ENCODE measurements at regions not wholly inside any gene's neighbourhood (a gene's known extent, or its start where the extent isn't known, plus 50 kb on each side); places are given as distances from the start of the nearest gene placed in this dataset.

GRCh38 chr5:7186818-7187217 lies 209.1 kb upstream of the ADCY2 start:
- no peaks in the 10 kb centered on the region for H3K36me3 ChIP-seq
- H3K4me1 ChIP-seq: no peaks in the 10 kb centered on the region
- DNase-seq (ENCODE audit: low spot score in 2 of 2): no peak
- TF ChIP-seq CTCF (IDR thresholded peaks at IDR 0.05): no peak
- no peak for TF ChIP-seq EP300 (IDR thresholded peaks at IDR 0.05)
- no peak for TF ChIP-seq POLR2A (IDR thresholded peaks at IDR 0.05)
- no peak for TF ChIP-seq POLR2AphosphoS5 (IDR thresholded peaks at IDR 0.05)
- no peaks in the 10 kb centered on the region for H3K27me3 ChIP-seq
- H3K27ac ChIP-seq: no peak overlapping the region
- 81% methylated on average over 3 of the region's 3 CpGs for WGBS
- no peaks in the 10 kb centered on the region for H3K9me3 ChIP-seq
- no peak overlapping the region for H3K4me3 ChIP-seq

GRCh38 chr5:7190712-7191250 lies 205.2 kb upstream of the ADCY2 start:
- Histone ChIP-seq H3K27ac (no peak overlapping the region), H3K4me1 (no peaks in the 10 kb centered on the region), H3K9me3 (no peaks in the 10 kb centered on the region), H3K4me3 (no peak overlapping the region), H3K27me3 (no peaks in the 10 kb centered on the region), H3K36me3 (no peaks in the 10 kb centered on the region)
- WGBS: 19% methylated on average over 6 of the region's 6 CpGs
- no peak for TF ChIP-seq POLR2A (IDR thresholded peaks at IDR 0.05)
- no peak for TF ChIP-seq POLR2AphosphoS5 (IDR thresholded peaks at IDR 0.05)
- TF ChIP-seq CTCF (IDR thresholded peaks at IDR 0.05): no peak
- no peak for TF ChIP-seq EP300 (IDR thresholded peaks at IDR 0.05)
- DNase-seq (ENCODE audit: low spot score in 2 of 2): no peak

- Histone ChIP-seq H3K4me3 (no peak overlapping the region), H3K9me3 (no peaks in the 10 kb centered on the region), H3K27ac (no peak overlapping the region), H3K4me1 (no peaks in the 10 kb centered on the region), H3K36me3 (no peaks in the 10 kb centered on the region), H3K27me3 (no peaks in the 10 kb centered on the region)
- no peak for DNase-seq (ENCODE audit: low spot score in 2 of 2)
- 51% methylated on average over 3 of the region's 3 CpGs for WGBS
- TF ChIP-seq POLR2A (IDR thresholded peaks at IDR 0.05) (no peak), EP300 (IDR thresholded peaks at IDR 0.05) (no peak), POLR2AphosphoS5 (IDR thresholded peaks at IDR 0.05) (no peak), CTCF (IDR thresholded peaks at IDR 0.05) (no peak)
Measured at GRCh38 chr5:7192016-7192415, 203.9 kb upstream of the ADCY2 start.

GRCh38 chr5:7202846-7203245 lies 193.1 kb upstream of the ADCY2 start:
- 93% methylated on average over 1 of the region's 1 CpG for WGBS
- no peaks in the 10 kb centered on the region for H3K27me3 ChIP-seq
- no peak for DNase-seq (ENCODE audit: low spot score in 2 of 2)

GRCh38 chr5:7207979-7208378 lies 188.0 kb upstream of the ADCY2 start:
- Histone ChIP-seq H3K27ac (no peak overlapping the region), H3K27me3 (no peaks in the 10 kb centered on the region), H3K4me3 (no peak overlapping the region), H3K9me3 (no peaks in the 10 kb centered on the region), H3K4me1 (peaks cover 7% of the 10 kb centered on the region), H3K36me3 (no peaks in the 10 kb centered on the region)
- WGBS: 95% methylated on average over 2 of the region's 2 CpGs
- TF ChIP-seq POLR2AphosphoS5 (IDR thresholded peaks at IDR 0.05): no peak
- TF ChIP-seq EP300 (IDR thresholded peaks at IDR 0.05): no peak
- TF ChIP-seq POLR2A (IDR thresholded peaks at IDR 0.05): no peak
- TF ChIP-seq CTCF (IDR thresholded peaks at IDR 0.05): no peak
- DNase-seq (ENCODE audit: low spot score in 2 of 2): no peak

More at GRCh38 chr5:7202846-7203245, 193.1 kb upstream of the ADCY2 start:
- Histone ChIP-seq H3K4me1 (no peaks in the 10 kb centered on the region), H3K27ac (no peak overlapping the region), H3K9me3 (no peaks in the 10 kb centered on the region), H3K4me3 (no peak overlapping the region), H3K36me3 (no peaks in the 10 kb centered on the region)
- TF ChIP-seq POLR2AphosphoS5 (IDR thresholded peaks at IDR 0.05) (no peak), EP300 (IDR thresholded peaks at IDR 0.05) (no peak), CTCF (IDR thresholded peaks at IDR 0.05) (no peak), POLR2A (IDR thresholded peaks at IDR 0.05) (no peak)

Measured in suprapubic skin (tissue), 4 donors.